Endothelial cell (in vitro differentiated cells): ENCODE measurements at regions not wholly inside any gene's neighbourhood (a gene's known extent, or its start where the extent isn't known, plus 50 kb on each side); places are given as distances from the start of the nearest gene placed in this dataset.
A peak's percentile ranks its signal among the peaks of the same experiment; 100 is the strongest.

ENCODE experiments used
- DNase-seq: peaks from one replicate; pipeline ENCODE4 v3.0.0; 2021; ENCODE audit warnings: low spot score
- H3K27ac Mint-ChIP-seq: one replicate; pipeline ENCODE4 v1.8.0; 2021; ENCODE audit warnings: mixed read lengths, inconsistent platforms; ENCODE audit not compliant: unreplicated experiment
- H3K27me3 Mint-ChIP-seq: one replicate; pipeline ENCODE4 v1.8.0; 2021; ENCODE audit warnings: mild to moderate bottlenecking, moderate library complexity, mixed read lengths, inconsistent platforms; ENCODE audit not compliant: unreplicated experiment
- H3K36me3 Mint-ChIP-seq: one replicate; pipeline ENCODE4 v1.8.0; 2021; ENCODE audit warnings: mild to moderate bottlenecking, low read depth, mixed read lengths, inconsistent platforms; ENCODE audit not compliant: unreplicated experiment
- H3K4me1 Mint-ChIP-seq: one replicate; pipeline ENCODE4 v1.8.0; 2021; ENCODE audit warnings: mild to moderate bottlenecking, mixed read lengths, inconsistent platforms; ENCODE audit not compliant: unreplicated experiment
- H3K4me3 Mint-ChIP-seq: one replicate; pipeline ENCODE4 v1.8.0; 2021; ENCODE audit warnings: mild to moderate bottlenecking, mixed read lengths, inconsistent platforms; ENCODE audit not compliant: unreplicated experiment
- H3K9me3 Mint-ChIP-seq: one replicate; pipeline ENCODE4 v1.8.0; 2021; ENCODE audit warnings: mixed read lengths, inconsistent platforms; ENCODE audit not compliant: unreplicated experiment
- CTCF ChIP-seq: fragments of 200-600 bp; sonication (generic); IDR thresholded peaks from one replicate; pipeline ENCODE4 v1.5.0; 2021; ENCODE audit warnings: antibody characterized with exemption; ENCODE audit not compliant: unreplicated experiment

GRCh38 chr13:111049791-111050538 lies 65.1 kb upstream of the ARHGEF7 start:
- TF ChIP-seq CTCF, result no peak
- no peak overlapping the region for H3K27ac Mint-ChIP-seq
- no peak overlapping the region for H3K4me3 Mint-ChIP-seq
- H3K4me1 Mint-ChIP-seq, result no peaks in the 10 kb centered on the region
- peaks cover 4% of the 10 kb centered on the region for H3K9me3 Mint-ChIP-seq
- peaks cover 8% of the 10 kb centered on the region for H3K36me3 Mint-ChIP-seq
- peaks cover 2% of the 10 kb centered on the region for H3K27me3 Mint-ChIP-seq
- DNase-seq, result no peak

DNA sequence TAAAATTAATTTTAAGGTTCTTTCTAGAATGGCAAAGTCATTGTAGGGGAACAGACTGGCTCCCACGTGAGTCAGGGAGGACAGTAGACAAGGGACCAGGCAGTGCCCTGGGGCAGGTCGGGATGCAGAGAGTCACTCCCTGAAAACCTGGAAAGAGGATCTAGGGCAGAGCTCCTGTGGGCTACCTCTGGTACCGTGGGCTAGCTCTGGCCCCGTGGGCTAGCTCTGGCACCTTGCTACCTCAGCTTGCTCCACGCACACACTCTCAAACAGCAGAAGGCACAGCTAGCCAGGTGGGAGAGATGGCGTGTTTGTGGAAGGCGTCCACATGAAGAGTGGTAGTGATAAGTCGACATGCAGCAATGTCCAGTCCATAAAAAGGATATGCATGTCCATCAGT lies 66.7 kb upstream of the ARHGEF7 start:
- Mint-ChIP-seq H3K36me3 (peaks cover 15% of the 10 kb centered on the region), H3K27me3 (peaks cover 4% of the 10 kb centered on the region), H3K4me3 (no peak overlapping the region), H3K4me1 (no peaks in the 10 kb centered on the region), H3K9me3 (peaks cover 9% of the 10 kb centered on the region), H3K27ac (no peak overlapping the region)
- DNase-seq, result no peak
- no peak for TF ChIP-seq CTCF

GRCh38 chr13:111047326-111047725 lies 67.8 kb upstream of the ARHGEF7 start:
- peaks cover 7% of the 10 kb centered on the region for H3K27me3 Mint-ChIP-seq
- H3K27ac Mint-ChIP-seq, result no peak overlapping the region
- H3K4me1 Mint-ChIP-seq, result no peaks in the 10 kb centered on the region
- DNase-seq, result no peak
- no peak overlapping the region for H3K4me3 Mint-ChIP-seq
- peaks cover 9% of the 10 kb centered on the region for H3K9me3 Mint-ChIP-seq
- TF ChIP-seq CTCF, result no peak
- H3K36me3 Mint-ChIP-seq, result peaks cover 15% of the 10 kb centered on the region

DNA sequence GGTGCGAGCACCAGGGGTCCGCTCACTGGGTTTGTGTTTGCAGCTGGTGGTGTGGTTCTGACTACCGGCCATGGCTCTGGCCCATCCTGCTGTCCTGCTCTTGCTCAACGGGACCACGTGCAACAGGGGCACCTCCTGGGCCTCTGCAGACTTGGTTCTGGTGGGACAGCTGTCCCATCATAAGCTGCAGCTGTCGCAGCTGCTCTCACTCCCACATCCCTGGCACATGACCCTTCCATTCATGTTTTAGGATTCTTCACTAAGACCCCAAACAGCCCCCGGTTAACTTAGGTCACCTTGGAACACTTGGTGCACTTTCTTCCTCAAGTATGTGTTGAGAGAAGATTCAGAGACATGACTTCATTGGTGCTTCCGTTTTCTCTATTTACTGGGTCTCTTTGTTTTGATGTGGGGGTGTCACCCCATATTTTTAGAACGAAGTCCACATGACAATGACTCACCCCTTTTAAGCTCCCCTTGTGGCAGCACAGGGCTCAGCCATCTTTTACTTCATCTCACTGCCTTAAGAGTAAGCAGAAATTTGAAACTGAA lies 68.4 kb upstream of the ARHGEF7 start:
- H3K9me3 Mint-ChIP-seq, result peaks cover 9% of the 10 kb centered on the region
- no peak for DNase-seq
- TF ChIP-seq CTCF, result no peak
- no peak overlapping the region for H3K27ac Mint-ChIP-seq
- H3K27me3 Mint-ChIP-seq, result peaks cover 7% of the 10 kb centered on the region
- H3K36me3 Mint-ChIP-seq, result peaks cover 15% of the 10 kb centered on the region
- H3K4me3 Mint-ChIP-seq, result peak overlapping the region; percentile 56
- no peaks in the 10 kb centered on the region for H3K4me1 Mint-ChIP-seq

DNA sequence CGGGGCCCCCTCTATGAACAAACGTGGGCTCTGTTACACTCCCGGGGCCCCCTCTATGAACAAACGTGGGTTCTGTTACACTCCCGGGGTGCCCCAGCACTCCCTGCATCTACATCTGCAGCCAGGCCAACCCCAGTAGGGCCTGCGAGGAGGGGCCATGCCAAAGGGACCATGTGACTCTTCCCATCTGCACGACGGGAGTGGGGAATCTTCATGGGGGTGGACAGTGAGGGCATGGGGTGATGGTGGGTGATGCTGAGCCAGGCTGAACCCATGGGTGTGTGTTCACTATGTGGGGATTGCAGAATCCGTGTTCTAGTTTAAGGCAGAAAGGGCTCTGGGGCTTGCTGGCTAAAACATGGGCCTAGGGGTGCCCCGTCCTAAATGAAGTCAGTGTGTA lies 69.9 kb upstream of the ARHGEF7 start:
- Mint-ChIP-seq H3K27ac (no peak overlapping the region), H3K36me3 (peaks cover 15% of the 10 kb centered on the region), H3K27me3 (peaks cover 7% of the 10 kb centered on the region), H3K4me3 (no peak overlapping the region), H3K9me3 (peaks cover 9% of the 10 kb centered on the region), H3K4me1 (no peaks in the 10 kb centered on the region)
- no peak for DNase-seq
- no peak for TF ChIP-seq CTCF
